Muscle of arm (tissue), 1 donor: ENCODE measurements at regions not wholly inside any gene's neighbourhood (a gene's known extent, or its start where the extent isn't known, plus 50 kb on each side); places are given as distances from the start of the nearest gene placed in this dataset.

Source experiments
- DNase-seq: peaks from one replicate; pipeline ENCODE4 v3.0.0-alpha.2; 2013

DNA sequence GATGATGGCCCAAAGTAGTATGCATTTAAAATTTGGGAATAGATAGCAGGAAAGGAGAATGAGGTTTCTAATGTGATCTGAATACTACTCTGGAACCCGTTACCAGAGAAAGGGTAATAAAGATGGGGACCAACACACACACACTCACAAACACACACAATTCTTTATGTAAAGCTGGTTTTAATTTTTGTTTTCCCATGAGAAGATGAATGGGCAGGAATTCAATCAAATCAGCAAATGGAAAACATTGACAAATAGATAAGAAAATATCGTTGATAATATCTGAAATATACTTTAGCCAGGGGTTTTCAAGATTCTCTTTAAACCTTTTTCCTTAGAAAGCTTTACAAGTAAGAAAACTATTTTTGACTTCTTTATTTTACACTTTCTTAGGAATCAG is 303.0 kb downstream of the PRL start:
- DNase-seq, result no peak

DNA sequence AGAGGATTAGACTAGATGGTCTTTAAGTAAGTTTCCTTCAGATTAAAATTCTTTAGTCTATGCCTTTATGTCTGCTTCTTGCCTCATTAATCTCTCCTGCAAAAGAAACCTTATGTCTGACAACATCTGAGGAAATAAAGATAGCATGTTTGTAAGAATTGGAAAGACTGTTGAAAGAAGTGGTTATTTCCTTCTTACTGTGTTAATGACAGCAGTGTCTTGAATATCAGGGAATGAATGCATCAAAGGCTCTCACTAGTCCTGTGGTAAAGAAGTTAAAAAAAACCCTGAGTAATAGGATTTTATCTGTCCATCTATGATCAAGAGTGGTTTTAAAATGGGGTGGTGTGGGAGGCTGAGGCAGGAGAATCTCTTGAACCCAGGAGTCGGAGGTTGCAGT is 302.0 kb downstream of the PRL start:
- DNase-seq, result no peak

DNA sequence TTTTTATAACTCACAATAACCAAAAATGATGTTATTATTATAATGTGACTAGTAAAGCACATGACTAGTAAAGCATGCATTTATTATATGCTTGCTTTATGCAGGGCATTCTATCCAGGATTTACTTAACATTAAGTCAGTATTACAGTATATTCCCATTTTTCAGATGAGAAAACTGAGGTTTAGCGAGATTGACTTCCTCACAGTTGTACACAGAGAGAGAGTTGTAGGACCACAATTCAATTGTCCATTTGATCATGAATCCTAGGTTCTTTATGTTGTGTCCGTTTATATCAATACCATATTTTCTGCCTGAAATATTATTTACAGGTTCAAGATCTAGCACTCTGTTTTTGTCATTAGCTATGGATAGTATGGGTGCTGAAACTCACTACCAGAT is 301.5 kb downstream of the PRL start:
- no peak for DNase-seq

DNA sequence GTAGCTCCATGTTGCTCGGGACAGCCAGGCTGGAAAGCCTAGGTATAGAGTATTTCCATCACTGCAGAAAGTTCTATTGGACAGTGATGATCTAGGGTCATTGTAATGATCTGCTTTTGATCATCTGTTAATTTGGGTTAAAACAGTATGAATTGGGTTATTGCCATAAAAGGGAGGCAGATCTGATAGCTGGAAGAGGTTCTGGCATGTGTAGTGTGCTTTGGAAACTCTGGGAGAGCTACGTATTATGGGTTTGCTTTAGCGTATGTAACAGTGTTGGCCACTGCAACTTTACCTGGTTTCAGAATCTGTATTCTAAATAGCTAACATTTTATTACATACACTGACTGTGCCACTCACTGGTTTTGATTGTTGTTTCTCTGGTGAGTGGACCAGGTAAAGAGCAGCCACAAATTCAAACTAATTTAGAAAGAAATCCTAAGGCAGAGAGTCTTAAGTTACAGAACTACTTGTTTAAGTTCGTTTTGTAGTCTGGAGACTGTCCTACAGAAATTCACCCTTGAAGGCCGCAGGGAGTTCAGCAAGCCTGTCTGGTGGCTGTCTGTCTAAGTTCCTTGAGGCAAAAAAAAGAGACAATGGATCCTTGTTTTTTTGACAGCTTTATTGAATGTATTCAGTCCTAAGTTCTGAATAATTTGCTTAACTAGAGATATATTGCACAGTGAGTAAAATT is 300.3 kb downstream of the PRL start:
- no peak for DNase-seq

DNA sequence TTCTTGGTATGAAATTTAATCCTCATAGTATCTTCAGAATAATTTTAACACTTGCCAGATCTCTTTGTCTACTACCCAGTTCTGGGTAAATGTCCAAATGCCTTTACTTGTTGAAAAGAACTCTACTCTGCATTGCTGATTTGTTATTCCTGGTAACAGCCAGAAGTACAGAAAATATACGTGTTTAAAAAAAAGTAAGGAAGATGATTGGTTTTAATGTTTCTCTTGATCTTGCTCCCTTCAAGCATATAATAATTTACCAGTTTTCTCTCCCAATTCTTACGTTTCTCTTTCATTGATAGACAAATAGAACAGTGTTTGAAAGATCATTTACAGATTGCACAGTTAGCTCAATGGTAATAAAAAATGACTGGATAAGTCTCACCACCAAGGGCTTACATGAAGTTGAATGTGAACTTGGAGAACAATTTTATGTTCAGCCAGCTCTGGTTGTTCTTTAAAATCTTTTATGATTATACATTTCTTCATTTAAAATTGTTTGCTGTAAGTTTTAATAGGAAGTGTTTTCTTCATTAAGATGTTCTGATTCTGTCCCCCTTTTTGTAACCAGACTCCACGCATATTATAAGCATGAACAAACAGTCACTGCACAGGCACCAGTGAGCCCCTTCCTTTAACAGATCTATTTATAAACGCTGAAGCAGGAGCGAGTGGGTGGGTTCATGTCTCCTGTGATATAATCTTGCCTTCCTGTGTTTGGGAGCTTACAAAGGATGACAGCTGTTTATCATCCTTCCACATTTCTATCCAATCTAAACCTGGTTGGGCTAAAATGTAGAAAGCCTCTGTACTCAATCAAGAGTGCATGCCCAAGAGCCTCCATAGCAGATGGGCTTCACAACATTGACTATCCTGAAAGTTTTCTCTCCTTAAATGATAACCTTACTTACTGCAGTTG is 299.5 kb downstream of the PRL start:
- no peak for DNase-seq

DNA sequence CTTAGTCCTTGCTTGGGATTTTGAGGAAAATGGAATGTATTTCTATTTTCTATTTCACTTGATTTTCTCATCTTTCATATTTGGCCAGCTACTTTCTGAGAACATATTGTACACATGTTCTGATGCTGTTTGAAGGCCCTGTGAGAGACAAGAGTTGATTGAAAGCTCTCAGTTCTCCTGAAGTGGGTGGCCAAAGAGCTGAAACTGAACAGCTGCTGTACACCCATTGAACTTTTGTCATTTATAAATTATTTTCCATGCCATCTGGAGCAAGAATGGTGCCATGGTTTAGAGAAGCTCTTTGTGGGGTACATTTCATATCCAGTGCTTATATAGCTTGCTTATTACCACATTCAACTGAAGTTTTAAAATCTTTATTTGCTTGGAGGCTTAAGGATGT is 298.3 kb downstream of the PRL start:
- DNase-seq, result peak; percentile 43

DNA sequence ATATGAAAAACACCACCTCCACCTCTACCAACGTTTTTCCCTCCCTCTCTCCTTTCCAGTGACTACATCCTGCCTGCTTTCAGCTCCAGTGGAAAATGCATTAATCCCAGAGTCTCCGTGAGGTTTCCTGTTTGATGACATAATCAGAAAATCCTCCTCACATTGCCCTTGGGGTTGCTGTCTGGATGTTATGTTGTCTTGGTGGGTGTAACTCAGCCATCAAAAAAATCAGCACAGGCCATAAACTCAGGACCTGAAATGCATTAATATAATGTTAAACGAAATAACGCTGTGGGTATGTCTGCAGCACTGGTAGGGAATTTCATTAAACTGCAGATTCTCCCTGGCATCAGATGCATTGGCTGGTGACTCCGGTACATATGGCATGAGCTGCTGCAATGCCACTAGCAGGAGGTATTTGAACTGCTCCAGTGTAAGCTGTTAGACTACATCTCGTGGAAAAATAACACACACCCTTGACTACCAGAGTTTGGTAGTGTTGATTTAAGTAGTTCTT is 297.8 kb downstream of the PRL start:
- peak; percentile 80 for DNase-seq

DNA sequence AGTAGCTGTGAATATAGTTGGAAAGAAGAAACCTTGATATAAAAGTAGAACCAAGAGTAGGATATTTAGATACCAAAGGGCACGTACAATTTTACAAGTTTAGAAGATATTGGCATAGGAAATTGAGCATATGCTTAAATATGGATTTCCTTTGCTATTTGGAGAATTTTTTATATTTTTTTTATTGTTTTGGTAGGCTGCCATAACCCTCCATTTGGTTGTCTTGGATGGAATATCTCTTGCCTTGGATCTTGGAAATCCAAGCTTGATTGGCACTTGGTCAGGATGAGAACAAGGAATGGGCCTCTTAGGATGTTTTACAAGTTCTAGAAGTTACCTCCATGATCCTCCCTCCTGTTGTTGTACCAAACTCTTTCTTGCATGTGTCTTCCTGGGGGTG is 297.1 kb downstream of the PRL start:
- no peak for DNase-seq

DNA sequence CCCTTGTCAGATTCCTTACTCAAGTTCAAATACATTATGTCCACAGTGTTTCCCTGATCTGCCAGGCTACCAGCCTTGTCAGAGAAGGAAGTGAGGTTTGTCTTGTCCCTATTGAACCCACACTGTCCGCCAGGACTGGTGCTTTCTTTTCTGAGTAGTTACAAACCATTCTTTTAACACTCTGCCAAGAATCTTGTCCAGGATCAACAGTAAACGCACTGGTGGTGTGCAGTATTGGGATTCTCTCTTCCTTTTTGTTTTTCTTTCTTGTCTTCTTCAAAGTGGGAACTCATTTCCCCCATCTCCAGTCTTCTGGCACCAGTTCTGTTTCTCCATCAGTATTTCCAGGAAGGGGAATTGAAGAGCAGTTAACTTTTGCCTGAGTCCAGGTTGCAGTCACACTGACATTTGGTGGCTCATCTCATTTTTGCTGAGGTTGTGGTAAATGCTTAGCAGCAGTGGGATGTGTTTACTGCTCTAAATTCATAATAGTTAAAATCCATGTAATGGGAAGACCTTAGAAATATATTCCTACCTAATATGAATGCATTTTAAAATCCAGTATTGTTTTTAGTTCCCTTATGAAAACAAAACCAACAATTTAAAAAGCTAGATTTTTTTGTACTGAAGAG is 295.3 kb downstream of the PRL start:
- peak; percentile 54 for DNase-seq

DNA sequence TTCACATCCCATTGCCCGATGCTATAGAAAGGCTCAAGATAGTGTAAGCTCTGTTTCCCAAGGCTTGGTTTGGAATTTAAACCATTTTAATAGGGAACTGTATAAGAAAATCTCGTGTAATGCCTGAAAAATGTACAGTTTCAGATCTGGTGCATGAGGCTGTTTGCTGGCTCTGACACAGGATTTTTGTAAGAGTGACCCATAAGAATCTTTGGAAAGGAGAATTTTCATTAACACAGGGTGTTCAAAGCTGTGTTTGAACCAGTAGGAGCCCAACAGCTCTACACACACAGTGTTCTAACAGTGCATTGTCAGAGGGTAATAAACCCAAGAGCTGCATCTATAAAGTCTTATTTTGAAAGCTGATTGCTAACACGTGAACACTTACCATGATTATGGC is 293.5 kb downstream of the PRL start:
- DNase-seq, result no peak

DNA sequence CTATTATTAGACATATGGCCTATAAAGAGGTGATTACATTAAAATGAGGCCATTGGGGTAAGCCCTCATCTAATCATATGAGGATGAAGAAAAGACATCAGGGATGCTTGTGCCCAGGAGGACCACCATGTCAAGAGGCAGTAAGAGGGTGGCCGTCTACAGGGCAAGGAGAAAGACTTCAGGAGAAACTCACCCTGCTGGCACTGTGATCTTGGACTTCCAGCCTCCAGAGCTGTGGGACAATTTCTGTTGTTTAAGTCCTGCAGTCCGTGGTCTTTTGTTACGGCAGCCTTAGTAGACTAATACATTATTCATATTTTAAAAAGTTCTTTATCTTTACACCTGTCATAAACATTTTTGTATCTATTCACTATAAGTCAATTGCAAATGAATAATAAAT is 290.0 kb downstream of the PRL start:
- DNase-seq, result no peak

DNA sequence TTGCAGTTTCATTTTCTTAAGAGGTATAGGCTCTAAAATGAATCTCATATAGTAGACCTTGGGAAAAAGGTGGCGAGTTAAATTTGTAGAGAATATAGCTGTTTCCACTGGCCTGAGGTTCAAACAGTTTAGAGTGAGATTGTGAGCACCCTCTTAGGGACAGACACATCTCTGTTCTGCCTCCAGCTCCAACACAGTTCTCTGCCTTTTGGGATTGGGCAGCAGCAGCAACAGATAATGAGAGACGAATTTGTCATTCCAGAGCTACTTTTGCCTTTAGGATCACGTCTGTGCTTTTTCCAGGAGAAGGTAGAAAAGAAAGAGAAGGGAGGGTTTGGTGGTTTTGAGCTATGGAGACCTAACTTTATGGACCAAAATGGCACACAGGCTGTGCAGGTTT is 289.4 kb downstream of the PRL start:
- no peak for DNase-seq

DNA sequence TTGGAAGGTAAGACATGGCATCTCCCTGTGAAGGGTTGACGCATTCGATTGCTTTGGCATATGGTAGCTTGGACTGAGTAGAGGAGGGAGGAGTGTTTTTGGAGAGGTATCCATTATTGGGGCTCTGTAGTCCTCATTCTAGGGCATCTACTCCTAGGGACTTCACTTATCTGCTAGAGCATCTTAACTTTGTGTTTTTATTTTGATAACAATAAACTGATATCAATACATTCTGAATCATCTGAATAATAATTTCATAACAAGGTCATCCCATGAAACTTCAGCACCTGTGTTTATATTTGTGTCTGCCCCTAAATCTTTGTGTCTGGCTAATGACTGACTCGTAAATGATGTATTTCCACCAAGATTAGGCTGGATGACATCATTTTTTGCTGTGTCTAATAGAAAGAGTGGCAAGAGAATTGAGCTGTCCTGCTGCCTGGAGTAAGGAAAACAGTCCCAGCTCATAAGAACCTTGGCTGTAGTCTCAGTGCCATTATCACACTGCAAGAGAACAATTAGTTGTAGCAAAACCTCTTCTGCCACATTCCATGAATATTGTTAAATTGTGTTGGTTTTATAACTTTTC is 288.5 kb downstream of the PRL start:
- DNase-seq, result no peak

DNA sequence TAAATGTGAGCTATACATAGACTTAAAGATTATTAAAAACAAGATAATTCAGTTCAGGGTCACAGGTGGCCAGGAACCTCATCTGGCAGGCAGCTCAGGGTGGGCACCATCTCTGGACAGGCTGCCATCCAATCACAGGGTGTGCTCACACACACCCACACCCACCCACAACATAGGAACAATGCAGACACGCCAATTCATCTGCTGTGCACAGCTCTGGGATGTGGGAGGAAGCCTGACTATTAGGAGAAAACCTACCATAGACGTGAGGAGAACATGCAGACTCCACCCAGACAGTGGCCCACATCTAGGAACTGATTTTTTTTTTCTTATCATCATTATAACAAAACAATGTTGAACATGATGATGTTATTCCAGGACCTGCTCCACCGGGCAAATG is 286.7 kb downstream of the PRL start:
- no peak for DNase-seq

DNA sequence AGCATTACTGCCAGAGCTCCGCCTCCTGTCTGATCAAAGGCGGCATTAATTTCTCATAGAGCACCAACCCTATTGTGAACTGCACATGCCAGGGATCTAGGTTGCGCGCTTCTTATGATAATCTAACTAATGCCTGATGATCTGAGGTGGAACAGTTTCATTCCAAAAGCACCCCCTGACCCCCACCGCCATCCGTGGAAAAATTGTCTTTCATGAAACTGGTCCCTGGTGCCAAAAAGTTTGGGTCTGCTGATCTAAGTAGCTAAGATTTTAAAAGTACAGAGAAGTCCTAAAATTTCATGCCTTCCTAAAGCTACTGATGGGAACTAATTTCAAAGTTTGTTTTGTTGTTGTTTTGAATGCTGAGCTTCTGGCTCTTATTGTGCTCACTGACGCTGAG is 281.6 kb downstream of the PRL start:
- no peak for DNase-seq

DNA sequence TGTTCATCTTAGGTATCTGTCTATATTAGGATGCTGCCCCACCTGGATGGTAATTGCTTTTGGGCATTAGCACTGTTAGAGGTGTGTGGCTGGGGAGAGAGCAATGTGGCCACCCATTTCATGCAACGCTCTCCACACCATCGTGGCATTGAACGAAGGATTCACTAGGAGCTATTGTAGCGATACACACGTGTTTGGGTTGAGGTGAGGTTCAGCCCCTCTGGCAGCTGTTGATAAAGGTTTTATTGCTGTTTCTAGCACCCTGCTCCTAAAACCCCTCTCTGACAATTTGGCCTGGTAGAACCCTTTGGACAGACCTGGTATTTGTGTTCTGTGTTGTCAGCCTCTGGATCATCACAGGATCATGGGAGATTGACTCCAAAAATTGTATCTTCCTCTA is 280.9 kb downstream of the PRL start:
- no peak for DNase-seq

DNA sequence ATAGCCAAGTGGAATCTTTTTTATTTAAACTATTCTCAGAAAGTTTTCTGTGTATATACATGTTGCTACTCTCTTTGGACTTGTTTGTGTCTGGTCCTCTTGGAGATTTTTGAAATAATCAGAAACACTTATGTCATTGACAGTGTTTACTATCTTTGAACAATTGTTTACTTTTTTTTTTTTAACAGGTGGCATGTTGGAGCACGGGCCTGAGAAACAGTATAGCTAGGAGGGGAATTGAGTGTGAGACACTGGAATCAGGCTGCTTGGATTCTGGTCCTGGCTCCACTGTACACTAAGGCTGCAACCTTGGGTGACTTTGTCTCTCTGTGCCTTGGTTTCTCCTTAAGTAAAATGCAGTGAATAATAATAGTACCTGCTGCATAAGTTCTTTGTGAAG is 279.6 kb downstream of the PRL start:
- DNase-seq, result no peak

DNA sequence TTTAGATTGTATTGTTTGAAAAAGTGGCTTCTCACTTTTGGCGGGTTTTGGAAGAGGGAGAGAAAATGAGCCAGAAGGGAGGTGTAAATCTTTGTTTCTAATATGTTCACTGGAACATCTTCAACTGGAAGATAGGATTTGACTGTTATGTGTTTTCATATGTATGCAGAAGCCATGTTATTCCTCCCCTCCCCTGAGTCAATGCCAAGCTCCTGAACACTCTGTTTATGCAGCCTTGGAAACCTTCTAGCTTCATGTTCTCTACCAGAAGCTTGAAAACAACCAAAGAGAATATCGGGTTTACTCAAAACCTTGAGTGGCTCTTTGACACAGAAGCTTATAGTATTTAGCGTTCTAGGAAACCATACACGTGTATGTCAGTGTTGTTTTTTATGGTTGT is 279.1 kb downstream of the PRL start:
- peak; percentile 58 for DNase-seq

DNA sequence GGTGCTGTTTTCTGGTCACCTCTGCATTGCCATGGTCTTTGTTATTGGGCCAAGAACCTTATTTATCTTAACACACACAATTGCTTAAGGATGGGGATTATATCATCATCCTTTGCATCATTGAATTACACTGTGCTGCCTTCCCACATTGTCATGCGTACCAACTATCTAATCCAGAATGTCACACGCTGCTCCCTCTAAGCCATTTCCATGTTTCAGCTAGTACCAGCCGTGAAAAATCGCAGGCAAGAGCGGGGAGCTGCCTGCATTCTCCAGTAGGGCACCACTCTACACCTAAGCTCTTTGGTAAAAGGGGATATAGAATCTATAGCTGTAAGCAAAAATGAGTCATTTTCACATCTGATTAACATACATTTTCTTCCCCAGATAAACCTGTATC is 277.0 kb downstream of the PRL start:
- DNase-seq, result no peak

DNA sequence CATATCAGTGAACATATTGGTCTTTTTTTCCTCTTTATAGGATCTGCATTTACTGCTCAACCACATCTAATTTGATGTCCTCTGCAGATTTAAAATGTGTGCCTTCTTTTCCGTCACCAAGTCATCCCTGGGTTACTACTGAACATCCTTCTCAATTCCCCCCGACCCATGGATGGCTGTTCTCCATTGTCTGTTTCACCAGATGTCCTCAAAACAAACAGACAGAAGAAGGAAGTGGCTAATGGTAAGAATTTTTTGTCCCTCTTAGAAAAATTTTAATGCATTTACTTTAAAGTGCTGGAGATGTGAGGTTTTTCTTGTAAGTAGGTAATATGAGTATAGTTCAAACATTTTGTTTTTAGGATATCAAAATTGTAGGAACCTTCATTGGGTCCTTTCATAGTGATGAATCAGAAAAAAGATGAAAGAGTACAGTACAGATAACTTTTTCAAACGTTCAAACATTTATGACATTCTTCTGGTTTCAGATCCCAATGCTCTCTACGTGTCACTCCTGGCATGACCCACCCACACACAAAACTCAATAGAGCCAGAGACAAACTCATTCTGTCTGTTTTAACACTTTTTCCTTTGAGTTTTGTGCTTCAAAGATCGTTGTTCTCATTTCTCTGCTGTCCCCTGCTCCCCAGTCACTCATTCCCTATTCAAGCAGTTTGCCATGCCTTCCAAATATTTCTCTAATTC is 276.4 kb downstream of the PRL start:
- DNase-seq, result no peak

DNA sequence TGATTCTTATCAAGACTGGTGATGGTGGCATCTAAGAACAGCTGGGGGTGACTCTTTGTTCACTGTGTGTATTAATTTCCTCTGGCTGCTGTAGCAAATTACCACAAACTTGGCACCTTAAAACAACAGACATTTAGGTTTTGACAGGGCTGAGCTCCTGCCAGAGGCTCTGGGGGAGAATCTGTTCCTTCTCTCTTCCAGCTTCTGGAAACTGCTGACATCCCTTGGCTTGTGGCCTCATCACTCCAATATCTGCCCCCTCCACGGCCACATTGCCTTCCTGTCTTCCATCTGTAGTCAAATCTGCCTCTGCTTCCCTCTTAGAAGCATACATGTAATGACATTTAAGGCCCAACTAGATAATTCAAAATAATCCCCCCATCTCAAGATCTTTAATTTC is 274.9 kb downstream of the PRL start:
- DNase-seq, result no peak

DNA sequence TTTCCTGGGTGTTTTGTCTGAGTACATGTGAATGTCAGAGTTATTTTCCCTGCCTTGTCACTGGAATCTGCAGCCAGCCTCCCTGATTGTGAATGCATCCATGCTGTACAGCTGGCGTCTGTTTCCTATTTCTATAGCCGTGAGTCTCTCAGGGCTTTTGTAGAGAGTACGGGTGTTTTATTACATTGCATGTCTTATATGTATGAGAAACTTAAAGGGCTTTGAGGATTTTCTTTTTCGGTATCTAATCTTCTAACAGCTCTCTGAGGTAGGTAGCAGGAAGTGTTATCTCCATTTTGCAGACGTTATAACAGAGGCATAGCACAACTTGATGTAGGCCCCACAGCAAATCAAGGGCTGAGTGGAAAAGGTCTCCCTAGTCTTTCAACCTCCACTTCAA is 272.9 kb downstream of the PRL start:
- peak; percentile 39 for DNase-seq
